Body of pancreas (tissue), 4 donors: ENCODE measurements at regions not wholly inside any gene's neighbourhood (a gene's known extent, or its start where the extent isn't known, plus 50 kb on each side); places are given as distances from the start of the nearest gene placed in this dataset.

Source experiments
- CTCF ChIP-seq, 7 experiments: fragments of 450-650 bp in 4 of 7; fragments of 200-600 bp in 3 of 7; sonication (generic) in 3 of 7; IDR thresholded peaks; one replicate each; pipeline ENCODE4 v1.5.1; 2016 to 2019; ENCODE audit warnings: antibody characterized with exemption in 7 of 7
- POLR2A ChIP-seq, 3 donors: fragments of 450-650 bp; IDR thresholded peaks; one replicate each; pipeline ENCODE4 v1.6.1; 2016; ENCODE audit warnings: antibody characterized with exemption in 3 of 3, mild to moderate bottlenecking in 2 of 3

GRCh38 chr2:137836671-137837070 lies 127.6 kb upstream of the HNMT start:
- no peak for TF ChIP-seq CTCF (IDR thresholded peaks at IDR 0.05)
- no peak for TF ChIP-seq POLR2A (IDR thresholded peaks at IDR 0.05)
